ENCODE measurements at regions not wholly inside any gene's neighbourhood (a gene's known extent, or its start where the extent isn't known, plus 50 kb on each side); places are given as distances from the start of the nearest gene placed in this dataset.

GRCh38 chr21:16794950-16795349 lies 717.9 kb upstream of the CXADR start:
- Histone ChIP-seq H3K9me3 (ENCODE audit: control insufficient read depth in 2 of 2, low read length in 2 of 2) (no peaks in the 10 kb centered on the region), H3K36me3 (ENCODE audit: control insufficient read depth in 2 of 2, insufficient read depth in 2 of 2, low read length in 2 of 2) (no peaks in the 10 kb centered on the region), H3K9ac (ENCODE audit: low read length in 2 of 2) (no peak overlapping the region), H3K27me3 (ENCODE audit: control insufficient read depth in 1 of 2, insufficient read depth in 2 of 2, low read length in 2 of 2) (no peaks in the 10 kb centered on the region), H3K27ac (ENCODE audit: low read length) (no peak overlapping the region), H3K4me1 (ENCODE audit: control insufficient read depth, insufficient read depth, low read length) (no peaks in the 10 kb centered on the region), H3K4me3 (ENCODE audit: low read length in 2 of 2) (no peak overlapping the region)

GRCh38 chr21:16796776-16797175 lies 716.1 kb upstream of the CXADR start:
- Histone ChIP-seq H3K4me1 (ENCODE audit: control insufficient read depth, insufficient read depth, low read length) (no peaks in the 10 kb centered on the region), H3K36me3 (ENCODE audit: control insufficient read depth in 2 of 2, insufficient read depth in 2 of 2, low read length in 2 of 2) (no peaks in the 10 kb centered on the region), H3K9me3 (ENCODE audit: control insufficient read depth in 2 of 2, low read length in 2 of 2) (no peaks in the 10 kb centered on the region), H3K9ac (ENCODE audit: low read length in 2 of 2) (no peak overlapping the region), H3K4me3 (ENCODE audit: low read length in 2 of 2) (no peak overlapping the region), H3K27ac (ENCODE audit: low read length) (no peak overlapping the region), H3K27me3 (ENCODE audit: control insufficient read depth in 1 of 2, insufficient read depth in 2 of 2, low read length in 2 of 2) (no peaks in the 10 kb centered on the region)

GRCh38 chr21:16797540-16797939 lies 715.3 kb upstream of the CXADR start:
- no peak overlapping the region for H3K27ac ChIP-seq (ENCODE audit: low read length)
- no peaks in the 10 kb centered on the region for H3K36me3 ChIP-seq (ENCODE audit: control insufficient read depth in 2 of 2, insufficient read depth in 2 of 2, low read length in 2 of 2)
- no peaks in the 10 kb centered on the region for H3K27me3 ChIP-seq (ENCODE audit: control insufficient read depth in 1 of 2, insufficient read depth in 2 of 2, low read length in 2 of 2)
- H3K4me1 ChIP-seq (ENCODE audit: control insufficient read depth, insufficient read depth, low read length), result no peaks in the 10 kb centered on the region
- no peak overlapping the region for H3K9ac ChIP-seq (ENCODE audit: low read length in 2 of 2)
- no peaks in the 10 kb centered on the region for H3K9me3 ChIP-seq (ENCODE audit: control insufficient read depth in 2 of 2, low read length in 2 of 2)
- H3K4me3 ChIP-seq (ENCODE audit: low read length in 2 of 2), result no peak overlapping the region

- Histone ChIP-seq H3K36me3 (ENCODE audit: control insufficient read depth in 2 of 2, insufficient read depth in 2 of 2, low read length in 2 of 2) (no peaks in the 10 kb centered on the region), H3K27ac (ENCODE audit: low read length) (no peak overlapping the region), H3K27me3 (ENCODE audit: control insufficient read depth in 1 of 2, insufficient read depth in 2 of 2, low read length in 2 of 2) (no peaks in the 10 kb centered on the region), H3K4me1 (ENCODE audit: control insufficient read depth, insufficient read depth, low read length) (no peaks in the 10 kb centered on the region), H3K9me3 (ENCODE audit: control insufficient read depth in 2 of 2, low read length in 2 of 2) (no peaks in the 10 kb centered on the region), H3K9ac (ENCODE audit: low read length in 2 of 2) (no peak overlapping the region), H3K4me3 (ENCODE audit: low read length in 2 of 2) (no peak overlapping the region)
These were observed 714.9 kb upstream of the CXADR start for GRCh38 chr21:16797966-16798365.

GRCh38 chr21:16800536-16801275 lies 712.1 kb upstream of the CXADR start:
- Histone ChIP-seq H3K9me3 (ENCODE audit: control insufficient read depth in 2 of 2, low read length in 2 of 2) (peaks cover 0 to 6% of the 10 kb centered on the region in 2 donors), H3K4me1 (ENCODE audit: control insufficient read depth, insufficient read depth, low read length) (no peaks in the 10 kb centered on the region), H3K36me3 (ENCODE audit: control insufficient read depth in 2 of 2, insufficient read depth in 2 of 2, low read length in 2 of 2) (no peaks in the 10 kb centered on the region), H3K27me3 (ENCODE audit: control insufficient read depth in 1 of 2, insufficient read depth in 2 of 2, low read length in 2 of 2) (no peaks in the 10 kb centered on the region), H3K27ac (ENCODE audit: low read length) (no peak overlapping the region), H3K9ac (ENCODE audit: low read length in 2 of 2) (no peak overlapping the region), H3K4me3 (ENCODE audit: low read length in 2 of 2) (no peak overlapping the region)

- Histone ChIP-seq H3K27ac (ENCODE audit: low read length) (no peak overlapping the region), H3K36me3 (ENCODE audit: control insufficient read depth in 2 of 2, insufficient read depth in 2 of 2, low read length in 2 of 2) (no peaks in the 10 kb centered on the region), H3K4me3 (ENCODE audit: low read length in 2 of 2) (no peak overlapping the region), H3K9ac (ENCODE audit: low read length in 2 of 2) (no peak overlapping the region), H3K9me3 (ENCODE audit: control insufficient read depth in 2 of 2, low read length in 2 of 2) (no peaks in the 10 kb centered on the region), H3K4me1 (ENCODE audit: control insufficient read depth, insufficient read depth, low read length) (no peaks in the 10 kb centered on the region), H3K27me3 (ENCODE audit: control insufficient read depth in 1 of 2, insufficient read depth in 2 of 2, low read length in 2 of 2) (no peaks in the 10 kb centered on the region)
These were observed 701.8 kb upstream of the CXADR start for GRCh38 chr21:16811011-16811410.

- Histone ChIP-seq H3K36me3 (ENCODE audit: control insufficient read depth in 2 of 2, insufficient read depth in 2 of 2, low read length in 2 of 2) (no peaks in the 10 kb centered on the region), H3K4me3 (ENCODE audit: low read length in 2 of 2) (no peak overlapping the region), H3K9me3 (ENCODE audit: control insufficient read depth in 2 of 2, low read length in 2 of 2) (no peaks in the 10 kb centered on the region), H3K27ac (ENCODE audit: low read length) (no peak overlapping the region), H3K9ac (ENCODE audit: low read length in 2 of 2) (no peak overlapping the region), H3K27me3 (ENCODE audit: control insufficient read depth in 1 of 2, insufficient read depth in 2 of 2, low read length in 2 of 2) (no peaks in the 10 kb centered on the region), H3K4me1 (ENCODE audit: control insufficient read depth, insufficient read depth, low read length) (no peaks in the 10 kb centered on the region)
These were observed 700.9 kb upstream of the CXADR start for GRCh38 chr21:16811970-16812369.

GRCh38 chr21:16815243-16815642 lies 697.6 kb upstream of the CXADR start:
- Histone ChIP-seq H3K4me3 (ENCODE audit: low read length in 2 of 2) (no peak overlapping the region), H3K9me3 (ENCODE audit: control insufficient read depth in 2 of 2, low read length in 2 of 2) (no peaks in the 10 kb centered on the region), H3K36me3 (ENCODE audit: control insufficient read depth in 2 of 2, insufficient read depth in 2 of 2, low read length in 2 of 2) (no peaks in the 10 kb centered on the region), H3K4me1 (ENCODE audit: control insufficient read depth, insufficient read depth, low read length) (no peaks in the 10 kb centered on the region), H3K27me3 (ENCODE audit: control insufficient read depth in 1 of 2, insufficient read depth in 2 of 2, low read length in 2 of 2) (no peaks in the 10 kb centered on the region), H3K27ac (ENCODE audit: low read length) (no peak overlapping the region), H3K9ac (ENCODE audit: low read length in 2 of 2) (no peak overlapping the region)

GRCh38 chr21:16821588-16821987 lies 691.3 kb upstream of the CXADR start:
- H3K4me3 ChIP-seq (ENCODE audit: low read length in 2 of 2), result no peak overlapping the region
- H3K27me3 ChIP-seq (ENCODE audit: control insufficient read depth in 1 of 2, insufficient read depth in 2 of 2, low read length in 2 of 2), result no peaks in the 10 kb centered on the region
- no peak overlapping the region for H3K9ac ChIP-seq (ENCODE audit: low read length in 2 of 2)
- no peaks in the 10 kb centered on the region for H3K9me3 ChIP-seq (ENCODE audit: control insufficient read depth in 2 of 2, low read length in 2 of 2)
- no peaks in the 10 kb centered on the region for H3K4me1 ChIP-seq (ENCODE audit: control insufficient read depth, insufficient read depth, low read length)
- H3K27ac ChIP-seq (ENCODE audit: low read length), result no peak overlapping the region
- H3K36me3 ChIP-seq (ENCODE audit: control insufficient read depth in 2 of 2, insufficient read depth in 2 of 2, low read length in 2 of 2), result no peaks in the 10 kb centered on the region

- Histone ChIP-seq H3K4me1 (ENCODE audit: control insufficient read depth, insufficient read depth, low read length) (no peaks in the 10 kb centered on the region), H3K9me3 (ENCODE audit: control insufficient read depth in 2 of 2, low read length in 2 of 2) (no peaks in the 10 kb centered on the region), H3K36me3 (ENCODE audit: control insufficient read depth in 2 of 2, insufficient read depth in 2 of 2, low read length in 2 of 2) (no peaks in the 10 kb centered on the region), H3K9ac (ENCODE audit: low read length in 2 of 2) (no peak overlapping the region), H3K4me3 (ENCODE audit: low read length in 2 of 2) (no peak overlapping the region), H3K27me3 (ENCODE audit: control insufficient read depth in 1 of 2, insufficient read depth in 2 of 2, low read length in 2 of 2) (no peaks in the 10 kb centered on the region), H3K27ac (ENCODE audit: low read length) (no peak overlapping the region)
These were observed 683.3 kb upstream of the CXADR start for GRCh38 chr21:16829532-16829931.

GRCh38 chr21:16832791-16833190 lies 680.1 kb upstream of the CXADR start:
- Histone ChIP-seq H3K9me3 (ENCODE audit: control insufficient read depth in 2 of 2, low read length in 2 of 2) (no peaks in the 10 kb centered on the region), H3K9ac (ENCODE audit: low read length in 2 of 2) (no peak overlapping the region), H3K27ac (ENCODE audit: low read length) (no peak overlapping the region), H3K27me3 (ENCODE audit: control insufficient read depth in 1 of 2, insufficient read depth in 2 of 2, low read length in 2 of 2) (no peaks in the 10 kb centered on the region), H3K4me3 (ENCODE audit: low read length in 2 of 2) (no peak overlapping the region), H3K4me1 (ENCODE audit: control insufficient read depth, insufficient read depth, low read length) (peaks cover 5% of the 10 kb centered on the region), H3K36me3 (ENCODE audit: control insufficient read depth in 2 of 2, insufficient read depth in 2 of 2, low read length in 2 of 2) (no peaks in the 10 kb centered on the region)
